ENCODE measurements at regions not wholly inside any gene's neighbourhood (a gene's known extent, or its start where the extent isn't known, plus 50 kb on each side); places are given as distances from the start of the nearest gene placed in this dataset.

- DNase-seq (ENCODE audit: unreplicated experiment), result peak; percentile 93
- H3K9me3 Mint-ChIP-seq (ENCODE audit: unreplicated experiment), result peaks cover 19% of the 10 kb centered on the region
- H3K27ac Mint-ChIP-seq (ENCODE audit: low read depth, unreplicated experiment), result peak overlapping the region; percentile 67
- CTCF ChIA-PET, result interaction anchor here (0.6 to 1.1 kb wide), 2 partner anchors 68 to 84 kb away, joined by 3 to 4 read pairs; no protein-coding TSS in a partner anchor
- peaks cover 5% of the 10 kb centered on the region for H3K4me1 Mint-ChIP-seq (ENCODE audit: insufficient read depth, unreplicated experiment)
- no peaks in the 10 kb centered on the region for H3K27me3 Mint-ChIP-seq (ENCODE audit: insufficient read depth, unreplicated experiment)
- intact Hi-C loops (cut with micrococcal nuclease), result no loop called here
- H3K4me3 Mint-ChIP-seq (ENCODE audit: unreplicated experiment), result no peak overlapping the region
- H3K36me3 Mint-ChIP-seq (ENCODE audit: insufficient read depth, unreplicated experiment), result no peaks in the 10 kb centered on the region
- POLR2A ChIA-PET, result interaction anchor here (0.6 to 1.2 kb wide), 7 partner anchors 11 to 1463 kb away, joined by 3 to 4 read pairs (median 3); no protein-coding TSS in a partner anchor
- BruUV-seq (replicated peaks), result no TSS peak
- TF ChIP-seq, protein P1, sequence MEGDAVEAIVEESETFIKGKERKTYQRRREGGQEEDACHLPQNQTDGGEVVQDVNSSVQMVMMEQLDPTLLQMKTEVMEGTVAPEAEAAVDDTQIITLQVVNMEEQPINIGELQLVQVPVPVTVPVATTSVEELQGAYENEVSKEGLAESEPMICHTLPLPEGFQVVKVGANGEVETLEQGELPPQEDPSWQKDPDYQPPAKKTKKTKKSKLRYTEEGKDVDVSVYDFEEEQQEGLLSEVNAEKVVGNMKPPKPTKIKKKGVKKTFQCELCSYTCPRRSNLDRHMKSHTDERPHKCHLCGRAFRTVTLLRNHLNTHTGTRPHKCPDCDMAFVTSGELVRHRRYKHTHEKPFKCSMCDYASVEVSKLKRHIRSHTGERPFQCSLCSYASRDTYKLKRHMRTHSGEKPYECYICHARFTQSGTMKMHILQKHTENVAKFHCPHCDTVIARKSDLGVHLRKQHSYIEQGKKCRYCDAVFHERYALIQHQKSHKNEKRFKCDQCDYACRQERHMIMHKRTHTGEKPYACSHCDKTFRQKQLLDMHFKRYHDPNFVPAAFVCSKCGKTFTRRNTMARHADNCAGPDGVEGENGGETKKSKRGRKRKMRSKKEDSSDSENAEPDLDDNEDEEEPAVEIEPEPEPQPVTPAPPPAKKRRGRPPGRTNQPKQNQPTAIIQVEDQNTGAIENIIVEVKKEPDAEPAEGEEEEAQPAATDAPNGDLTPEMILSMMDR (IDR thresholded peaks at IDR 0.05; ENCODE audit: unreplicated experiment), result no peak
These were observed 250.6 kb downstream of the C7orf25 start for GRCh38 chr7:42661312-42661711.

DNA sequence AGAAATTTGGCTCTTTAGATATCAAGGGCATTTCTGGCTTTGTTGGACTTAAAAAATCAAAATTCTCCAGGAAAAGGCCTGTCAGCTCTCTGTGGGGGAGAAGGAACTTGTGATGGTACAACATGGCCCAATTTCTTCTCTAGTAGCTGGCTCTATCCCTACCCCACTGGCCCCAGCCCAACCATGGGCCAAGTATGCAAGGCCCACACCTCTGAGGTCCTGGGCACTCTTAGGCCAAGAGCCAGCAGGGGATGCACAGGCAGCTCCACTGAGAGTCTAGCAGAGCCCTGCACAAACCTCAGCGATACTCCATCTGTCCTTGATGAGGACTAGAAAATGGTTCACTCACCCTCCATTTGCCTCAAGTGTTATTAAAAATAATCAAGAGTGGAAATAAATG lies 261.2 kb downstream of the C7orf25 start:
- ChIA-PET POLR2A (no interaction called here), CTCF (interaction anchor here (0.6 to 1.0 kb wide), 2 partner anchors 11 to 113 kb away, joined by 3 to 4 read pairs; no protein-coding TSS in a partner anchor)
- Mint-ChIP-seq H3K36me3 (ENCODE audit: insufficient read depth, unreplicated experiment) (no peaks in the 10 kb centered on the region), H3K27ac (ENCODE audit: low read depth, unreplicated experiment) (no peak overlapping the region), H3K9me3 (ENCODE audit: unreplicated experiment) (peaks cover 9% of the 10 kb centered on the region), H3K27me3 (ENCODE audit: insufficient read depth, unreplicated experiment) (no peaks in the 10 kb centered on the region), H3K4me1 (ENCODE audit: insufficient read depth, unreplicated experiment) (peaks cover 6% of the 10 kb centered on the region), H3K4me3 (ENCODE audit: unreplicated experiment) (no peak overlapping the region)
- TF ChIP-seq, protein P1 (IDR thresholded peaks at IDR 0.05; ENCODE audit: unreplicated experiment), result no peak
- no peak for DNase-seq (ENCODE audit: unreplicated experiment)
- intact Hi-C loops (cut with micrococcal nuclease), result no loop called here
- BruUV-seq (replicated peaks), result no TSS peak

- Mint-ChIP-seq H3K36me3 (ENCODE audit: insufficient read depth, unreplicated experiment) (no peaks in the 10 kb centered on the region), H3K27me3 (ENCODE audit: insufficient read depth, unreplicated experiment) (no peaks in the 10 kb centered on the region), H3K27ac (ENCODE audit: low read depth, unreplicated experiment) (no peak overlapping the region), H3K4me1 (ENCODE audit: insufficient read depth, unreplicated experiment) (peaks cover 6% of the 10 kb centered on the region), H3K4me3 (ENCODE audit: unreplicated experiment) (no peak overlapping the region), H3K9me3 (ENCODE audit: unreplicated experiment) (peaks cover 5% of the 10 kb centered on the region)
- ChIA-PET CTCF (interaction anchor here (0.6 to 1.0 kb wide), 3 partner anchors 11 to 509 kb away, joined by 3 to 4 read pairs (median 3); no protein-coding TSS in a partner anchor), POLR2A (no interaction called here)
- no peak for DNase-seq (ENCODE audit: unreplicated experiment)
- intact Hi-C loops (cut with micrococcal nuclease), result no loop called here
- BruUV-seq (replicated peaks), result no TSS peak
- TF ChIP-seq, protein P1 (IDR thresholded peaks at IDR 0.05; ENCODE audit: unreplicated experiment), result no peak
These were observed 261.7 kb downstream of the C7orf25 start for GRCh38 chr7:42650171-42650570.

- no peaks in the 10 kb centered on the region for H3K27me3 Mint-ChIP-seq (ENCODE audit: insufficient read depth, unreplicated experiment)
- no peak overlapping the region for H3K27ac Mint-ChIP-seq (ENCODE audit: low read depth, unreplicated experiment)
- H3K36me3 Mint-ChIP-seq (ENCODE audit: insufficient read depth, unreplicated experiment), result no peaks in the 10 kb centered on the region
- intact Hi-C loops (cut with micrococcal nuclease), result no loop called here
- ChIA-PET CTCF (interaction anchor here (0.7 to 0.8 kb wide), 2 partner anchors 13 to 436 kb away, joined by 3 read pairs; no protein-coding TSS in a partner anchor), POLR2A (interaction anchor here (0.6 kb wide), 1 partner anchor 630 kb away, joined by 4 read pairs; no protein-coding TSS in a partner anchor)
- H3K9me3 Mint-ChIP-seq (ENCODE audit: unreplicated experiment), result no peaks in the 10 kb centered on the region
- peak; percentile 24 for DNase-seq (ENCODE audit: unreplicated experiment)
- H3K4me3 Mint-ChIP-seq (ENCODE audit: unreplicated experiment), result no peak overlapping the region
- H3K4me1 Mint-ChIP-seq (ENCODE audit: insufficient read depth, unreplicated experiment), result peaks cover 6% of the 10 kb centered on the region
- BruUV-seq (replicated peaks), result no TSS peak
- TF ChIP-seq, protein P1 (IDR thresholded peaks at IDR 0.05; ENCODE audit: unreplicated experiment), result no peak
These were observed 266.0 kb downstream of the C7orf25 start for GRCh38 chr7:42645906-42646305.
